ENCODE measurements at regions not wholly inside any gene's neighbourhood (a gene's known extent, or its start where the extent isn't known, plus 50 kb on each side); places are given as distances from the start of the nearest gene placed in this dataset.

- H3K4me3 ChIP-seq (ENCODE audit: low read depth, low read length), result no peak overlapping the region
- DNase-seq (ENCODE audit: low read depth), result no peak
- TF ChIP-seq, protein P1, sequence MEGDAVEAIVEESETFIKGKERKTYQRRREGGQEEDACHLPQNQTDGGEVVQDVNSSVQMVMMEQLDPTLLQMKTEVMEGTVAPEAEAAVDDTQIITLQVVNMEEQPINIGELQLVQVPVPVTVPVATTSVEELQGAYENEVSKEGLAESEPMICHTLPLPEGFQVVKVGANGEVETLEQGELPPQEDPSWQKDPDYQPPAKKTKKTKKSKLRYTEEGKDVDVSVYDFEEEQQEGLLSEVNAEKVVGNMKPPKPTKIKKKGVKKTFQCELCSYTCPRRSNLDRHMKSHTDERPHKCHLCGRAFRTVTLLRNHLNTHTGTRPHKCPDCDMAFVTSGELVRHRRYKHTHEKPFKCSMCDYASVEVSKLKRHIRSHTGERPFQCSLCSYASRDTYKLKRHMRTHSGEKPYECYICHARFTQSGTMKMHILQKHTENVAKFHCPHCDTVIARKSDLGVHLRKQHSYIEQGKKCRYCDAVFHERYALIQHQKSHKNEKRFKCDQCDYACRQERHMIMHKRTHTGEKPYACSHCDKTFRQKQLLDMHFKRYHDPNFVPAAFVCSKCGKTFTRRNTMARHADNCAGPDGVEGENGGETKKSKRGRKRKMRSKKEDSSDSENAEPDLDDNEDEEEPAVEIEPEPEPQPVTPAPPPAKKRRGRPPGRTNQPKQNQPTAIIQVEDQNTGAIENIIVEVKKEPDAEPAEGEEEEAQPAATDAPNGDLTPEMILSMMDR (conservative IDR thresholded peaks at IDR 0.05; ENCODE audit: low read depth, low read length), result no peak
Measured at GRCh38 chr10:109359316-109359715, 564.0 kb downstream of the XPNPEP1 start.

- DNase-seq (ENCODE audit: low read depth), result no peak
- TF ChIP-seq, protein P1 (conservative IDR thresholded peaks at IDR 0.05; ENCODE audit: low read depth, low read length), result no peak
- H3K4me3 ChIP-seq (ENCODE audit: low read depth, low read length), result no peak overlapping the region
Measured at GRCh38 chr10:109358325-109358724, 565.0 kb downstream of the XPNPEP1 start.

DNA sequence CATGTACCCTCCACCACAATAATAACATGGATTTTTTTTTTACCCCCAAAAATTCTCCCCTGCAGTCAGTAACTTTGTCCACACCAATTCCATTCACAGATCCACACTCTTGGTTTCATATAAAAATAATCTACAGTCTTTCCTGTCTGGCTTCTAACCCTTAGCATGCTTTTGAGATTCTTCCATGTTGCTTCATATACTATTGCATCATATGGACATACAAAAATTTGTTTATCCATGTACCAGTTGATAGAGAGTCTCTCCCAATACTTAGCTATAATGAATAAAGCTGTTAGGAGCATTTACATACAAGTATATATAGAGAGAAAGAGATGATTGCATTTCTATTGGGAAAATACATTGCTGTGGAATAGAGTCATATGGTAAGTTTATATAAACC, 575.0 kb downstream of the XPNPEP1 start:
- TF ChIP-seq, protein P1 (conservative IDR thresholded peaks at IDR 0.05; ENCODE audit: low read depth, low read length), result no peak
- DNase-seq (ENCODE audit: low read depth), result no peak
- H3K4me3 ChIP-seq (ENCODE audit: low read depth, low read length), result no peak overlapping the region

DNA sequence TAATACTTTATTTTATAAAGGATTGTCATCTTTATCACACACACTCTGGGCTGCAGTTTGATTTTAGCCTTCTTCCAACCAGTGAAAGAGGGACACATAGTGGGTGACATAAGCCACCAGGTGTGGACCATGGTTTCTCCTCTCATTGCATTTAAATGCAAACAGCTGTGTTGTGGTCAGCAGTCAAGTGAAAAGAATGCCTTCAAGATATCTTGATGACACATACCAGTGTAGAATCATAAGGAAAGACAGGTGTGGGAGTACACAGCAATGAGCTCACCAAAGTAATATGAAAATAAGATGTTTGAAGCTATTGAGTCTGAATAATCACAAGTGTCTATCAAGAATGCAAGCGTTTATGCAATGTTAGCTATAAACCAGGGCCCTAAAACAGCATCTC, 580.0 kb downstream of the XPNPEP1 start:
- no peak for DNase-seq (ENCODE audit: low read depth)
- TF ChIP-seq, protein P1 (conservative IDR thresholded peaks at IDR 0.05; ENCODE audit: low read depth, low read length), result no peak
- no peak overlapping the region for H3K4me3 ChIP-seq (ENCODE audit: low read depth, low read length)

DNA sequence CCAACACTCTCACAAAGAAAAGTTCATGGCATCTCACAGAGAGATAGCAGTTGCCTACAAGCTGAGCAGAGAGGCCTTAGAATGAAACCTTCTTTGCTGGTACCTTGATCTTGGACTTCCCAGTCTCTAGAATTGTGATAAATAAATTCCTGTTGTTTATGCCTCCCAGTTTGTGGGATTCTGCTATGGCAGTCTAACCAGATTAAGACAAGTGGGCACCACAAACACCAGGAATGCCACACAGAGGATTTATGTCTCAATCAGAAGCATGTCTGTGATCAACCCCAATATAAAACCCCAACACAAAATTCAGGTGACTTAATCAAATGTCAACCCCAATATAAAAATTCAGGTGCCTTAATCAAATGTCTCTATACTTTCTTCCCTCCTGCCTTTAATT, 581.3 kb downstream of the XPNPEP1 start:
- TF ChIP-seq, protein P1 (conservative IDR thresholded peaks at IDR 0.05; ENCODE audit: low read depth, low read length), result no peak
- no peak overlapping the region for H3K4me3 ChIP-seq (ENCODE audit: low read depth, low read length)
- no peak for DNase-seq (ENCODE audit: low read depth)

GRCh38 chr10:109328001-109328400, 595.3 kb downstream of the XPNPEP1 start:
- no peak overlapping the region for H3K4me3 ChIP-seq (ENCODE audit: low read depth, low read length)
- TF ChIP-seq, protein P1 (conservative IDR thresholded peaks at IDR 0.05; ENCODE audit: low read depth, low read length), result no peak
- no peak for DNase-seq (ENCODE audit: low read depth)

DNA sequence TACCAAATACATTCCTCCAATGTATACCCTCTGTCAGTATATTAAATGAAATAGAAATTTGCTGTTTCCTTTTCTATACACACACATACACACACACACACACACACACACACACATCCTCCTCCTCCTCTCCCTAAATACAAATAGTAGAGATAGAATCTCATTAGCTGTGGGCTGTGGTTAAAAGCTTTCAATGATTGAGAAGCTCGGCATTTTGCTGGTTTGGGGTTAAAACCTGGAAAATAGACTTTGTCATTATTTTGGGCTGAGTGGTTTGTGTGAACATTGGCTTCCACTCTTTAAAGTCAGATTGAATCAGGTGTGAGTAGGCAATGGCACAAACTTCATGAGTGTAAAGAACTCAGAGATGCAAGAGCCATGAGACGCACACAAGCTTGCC, 596.0 kb downstream of the XPNPEP1 start:
- TF ChIP-seq, protein P1 (conservative IDR thresholded peaks at IDR 0.05; ENCODE audit: low read depth, low read length), result no peak
- no peak for DNase-seq (ENCODE audit: low read depth)
- no peak overlapping the region for H3K4me3 ChIP-seq (ENCODE audit: low read depth, low read length)
